ENCODE measurements at regions not wholly inside any gene's neighbourhood (a gene's known extent, or its start where the extent isn't known, plus 50 kb on each side); places are given as distances from the start of the nearest gene placed in this dataset.

DNA sequence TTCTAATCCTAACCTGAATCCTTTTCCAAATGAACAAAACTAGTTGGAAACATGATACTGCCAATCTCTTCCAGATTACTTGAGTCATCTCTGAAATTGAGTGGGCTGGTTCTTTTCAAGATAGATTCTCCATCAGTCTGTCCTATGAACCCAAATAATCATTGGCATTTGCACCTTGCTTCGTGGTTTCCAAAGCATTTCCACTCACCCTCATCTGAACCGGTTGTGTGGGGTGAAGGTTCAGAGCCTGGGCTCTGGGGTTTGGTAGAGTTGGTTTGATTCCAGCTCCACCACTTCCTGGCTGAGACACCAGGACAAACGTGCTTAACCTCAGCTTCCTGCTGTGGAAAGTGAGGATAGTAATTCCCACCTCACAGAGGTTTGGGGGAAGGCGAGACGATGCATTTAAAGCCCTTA is 206.4 kb upstream of the E2F8 start:
- no peak overlapping the region for H2AFZ ChIP-seq (ENCODE audit: low read depth, low read length)
- no peak overlapping the region for H3K9ac ChIP-seq (ENCODE audit: low read length)
- no peaks in the 10 kb centered on the region for H3K36me3 ChIP-seq (ENCODE audit: insufficient read depth, low read length)
- H3K9me2 ChIP-seq (ENCODE audit: insufficient read depth, low read length), result no peaks in the 10 kb centered on the region
- no peak overlapping the region for H3K4me3 ChIP-seq (ENCODE audit: low read length)
- H3K79me2 ChIP-seq (replicated peaks; ENCODE audit: insufficient read depth, low read length), result no peaks in the 10 kb centered on the region
- H4K20me1 ChIP-seq (ENCODE audit: insufficient read depth), result no peaks in the 10 kb centered on the region
- no peaks in the 10 kb centered on the region for H3K9me3 ChIP-seq (ENCODE audit: low read length)
- TF ChIP-seq, protein P1, sequence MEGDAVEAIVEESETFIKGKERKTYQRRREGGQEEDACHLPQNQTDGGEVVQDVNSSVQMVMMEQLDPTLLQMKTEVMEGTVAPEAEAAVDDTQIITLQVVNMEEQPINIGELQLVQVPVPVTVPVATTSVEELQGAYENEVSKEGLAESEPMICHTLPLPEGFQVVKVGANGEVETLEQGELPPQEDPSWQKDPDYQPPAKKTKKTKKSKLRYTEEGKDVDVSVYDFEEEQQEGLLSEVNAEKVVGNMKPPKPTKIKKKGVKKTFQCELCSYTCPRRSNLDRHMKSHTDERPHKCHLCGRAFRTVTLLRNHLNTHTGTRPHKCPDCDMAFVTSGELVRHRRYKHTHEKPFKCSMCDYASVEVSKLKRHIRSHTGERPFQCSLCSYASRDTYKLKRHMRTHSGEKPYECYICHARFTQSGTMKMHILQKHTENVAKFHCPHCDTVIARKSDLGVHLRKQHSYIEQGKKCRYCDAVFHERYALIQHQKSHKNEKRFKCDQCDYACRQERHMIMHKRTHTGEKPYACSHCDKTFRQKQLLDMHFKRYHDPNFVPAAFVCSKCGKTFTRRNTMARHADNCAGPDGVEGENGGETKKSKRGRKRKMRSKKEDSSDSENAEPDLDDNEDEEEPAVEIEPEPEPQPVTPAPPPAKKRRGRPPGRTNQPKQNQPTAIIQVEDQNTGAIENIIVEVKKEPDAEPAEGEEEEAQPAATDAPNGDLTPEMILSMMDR (IDR thresholded peaks at IDR 0.05; ENCODE audit: poor library complexity, severe bottlenecking), result no peak
- TF ChIP-seq, protein P2, sequence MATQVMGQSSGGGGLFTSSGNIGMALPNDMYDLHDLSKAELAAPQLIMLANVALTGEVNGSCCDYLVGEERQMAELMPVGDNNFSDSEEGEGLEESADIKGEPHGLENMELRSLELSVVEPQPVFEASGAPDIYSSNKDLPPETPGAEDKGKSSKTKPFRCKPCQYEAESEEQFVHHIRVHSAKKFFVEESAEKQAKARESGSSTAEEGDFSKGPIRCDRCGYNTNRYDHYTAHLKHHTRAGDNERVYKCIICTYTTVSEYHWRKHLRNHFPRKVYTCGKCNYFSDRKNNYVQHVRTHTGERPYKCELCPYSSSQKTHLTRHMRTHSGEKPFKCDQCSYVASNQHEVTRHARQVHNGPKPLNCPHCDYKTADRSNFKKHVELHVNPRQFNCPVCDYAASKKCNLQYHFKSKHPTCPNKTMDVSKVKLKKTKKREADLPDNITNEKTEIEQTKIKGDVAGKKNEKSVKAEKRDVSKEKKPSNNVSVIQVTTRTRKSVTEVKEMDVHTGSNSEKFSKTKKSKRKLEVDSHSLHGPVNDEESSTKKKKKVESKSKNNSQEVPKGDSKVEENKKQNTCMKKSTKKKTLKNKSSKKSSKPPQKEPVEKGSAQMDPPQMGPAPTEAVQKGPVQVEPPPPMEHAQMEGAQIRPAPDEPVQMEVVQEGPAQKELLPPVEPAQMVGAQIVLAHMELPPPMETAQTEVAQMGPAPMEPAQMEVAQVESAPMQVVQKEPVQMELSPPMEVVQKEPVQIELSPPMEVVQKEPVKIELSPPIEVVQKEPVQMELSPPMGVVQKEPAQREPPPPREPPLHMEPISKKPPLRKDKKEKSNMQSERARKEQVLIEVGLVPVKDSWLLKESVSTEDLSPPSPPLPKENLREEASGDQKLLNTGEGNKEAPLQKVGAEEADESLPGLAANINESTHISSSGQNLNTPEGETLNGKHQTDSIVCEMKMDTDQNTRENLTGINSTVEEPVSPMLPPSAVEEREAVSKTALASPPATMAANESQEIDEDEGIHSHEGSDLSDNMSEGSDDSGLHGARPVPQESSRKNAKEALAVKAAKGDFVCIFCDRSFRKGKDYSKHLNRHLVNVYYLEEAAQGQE (IDR thresholded peaks at IDR 0.05; ENCODE audit: borderline replicate concordance), result no peak
- TF ChIP-seq EP300 (conservative IDR thresholded peaks at IDR 0.05; ENCODE audit: poor library complexity, severe bottlenecking), result no peak
- no peak for TF ChIP-seq EZH2 (IDR thresholded peaks at IDR 0.05; ENCODE audit: borderline replicate concordance, insufficient read depth, low read length, poor library complexity, severe bottlenecking)
- TF ChIP-seq TAF1 (IDR thresholded peaks at IDR 0.05; ENCODE audit: low read depth), result no peak
- no peak for TF ChIP-seq RAD21 (conservative IDR thresholded peaks at IDR 0.05)
- H3K27me3 ChIP-seq (ENCODE audit: insufficient read depth, low read depth, low read length), result no peaks in the 10 kb centered on the region
- no peak overlapping the region for H3K4me2 ChIP-seq (ENCODE audit: low read length)
- H3K27ac ChIP-seq (ENCODE audit: low read length), result no peak overlapping the region
- no peaks in the 10 kb centered on the region for H3F3A ChIP-seq (ENCODE audit: insufficient read depth, low read length, poor library complexity, severe bottlenecking)

DNA sequence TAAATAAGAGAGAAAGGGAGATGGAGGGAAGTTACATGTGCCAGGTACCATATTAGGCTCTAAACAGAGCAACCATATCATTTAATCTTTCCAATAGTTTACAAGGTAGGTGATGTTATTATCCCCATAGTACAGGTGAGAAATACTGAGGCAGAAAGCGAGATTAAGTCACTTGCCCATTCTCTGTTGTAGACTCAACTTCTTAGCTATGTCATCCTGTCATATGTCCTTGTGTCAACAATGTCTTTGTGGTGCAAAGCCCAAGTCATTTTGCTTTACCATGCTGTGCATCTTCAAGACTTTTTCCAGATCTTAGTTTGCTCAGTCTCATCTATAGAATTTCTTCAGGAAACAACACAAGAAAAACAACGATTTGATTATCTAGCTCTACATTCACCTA is 205.0 kb upstream of the E2F8 start:
- TF ChIP-seq EP300 (conservative IDR thresholded peaks at IDR 0.05; ENCODE audit: poor library complexity, severe bottlenecking), result no peak
- TF ChIP-seq, protein P1 (IDR thresholded peaks at IDR 0.05; ENCODE audit: poor library complexity, severe bottlenecking), result no peak
- TF ChIP-seq MXI1 (conservative IDR thresholded peaks at IDR 0.05; ENCODE audit: poor library complexity, severe bottlenecking), result no peak
- TF ChIP-seq SMC3 (conservative IDR thresholded peaks at IDR 0.05; ENCODE audit: poor library complexity), result no peak
- TF ChIP-seq POLR2AphosphoS5 (IDR thresholded peaks at IDR 0.05), result no peak
- TF ChIP-seq, protein P2 (IDR thresholded peaks at IDR 0.05; ENCODE audit: borderline replicate concordance), result no peak
- no peak for TF ChIP-seq EZH2 (IDR thresholded peaks at IDR 0.05; ENCODE audit: borderline replicate concordance, insufficient read depth, low read length, poor library complexity, severe bottlenecking)
- TF ChIP-seq TAF1 (IDR thresholded peaks at IDR 0.05; ENCODE audit: low read depth), result no peak
- TF ChIP-seq RAD21 (conservative IDR thresholded peaks at IDR 0.05), result no peak
- H3K4me2 ChIP-seq (ENCODE audit: low read length), result no peak overlapping the region
- no peaks in the 10 kb centered on the region for H4K20me1 ChIP-seq (ENCODE audit: insufficient read depth)
- no peaks in the 10 kb centered on the region for H3K9me3 ChIP-seq (ENCODE audit: low read length)
- H3K4me3 ChIP-seq (ENCODE audit: low read length), result no peak overlapping the region
- no peak overlapping the region for H3K9ac ChIP-seq (ENCODE audit: low read length)
- H3K9me2 ChIP-seq (ENCODE audit: insufficient read depth, low read length), result no peaks in the 10 kb centered on the region
- H3F3A ChIP-seq (ENCODE audit: insufficient read depth, low read length, poor library complexity, severe bottlenecking), result no peaks in the 10 kb centered on the region
- H3K79me2 ChIP-seq (replicated peaks; ENCODE audit: insufficient read depth, low read length), result no peaks in the 10 kb centered on the region
- H2AFZ ChIP-seq (ENCODE audit: low read depth, low read length), result no peak overlapping the region
- no peak overlapping the region for H3K27ac ChIP-seq (ENCODE audit: low read length)
- H3K27me3 ChIP-seq (ENCODE audit: insufficient read depth, low read depth, low read length), result no peaks in the 10 kb centered on the region
- no peaks in the 10 kb centered on the region for H3K36me3 ChIP-seq (ENCODE audit: insufficient read depth, low read length)

Data from neural cell (in vitro differentiated cells).